Stimulated activated CD8-positive, alpha-beta memory T cell treated with anti-CD3 and anti-CD28 coated beads, Interleukin-12 subunit alpha, Interleukin-12 subunit beta, amount 100 ng/mL, for 4 hours (primary cell): ENCODE measurements at regions not wholly inside any gene's neighbourhood (a gene's known extent, or its start where the extent isn't known, plus 50 kb on each side); places are given as distances from the start of the nearest gene placed in this dataset.
"Not testable (repeated sequence)": the region's sequence is repeated elsewhere in the genome, so short reads cannot be mapped to it uniquely, and the experiment has no call there.

Experiments used
- DNase-seq: peaks from one replicate; pipeline ENCODE4 v3.0.0-alpha.2; 2020; ENCODE audit warnings: low read depth

DNA sequence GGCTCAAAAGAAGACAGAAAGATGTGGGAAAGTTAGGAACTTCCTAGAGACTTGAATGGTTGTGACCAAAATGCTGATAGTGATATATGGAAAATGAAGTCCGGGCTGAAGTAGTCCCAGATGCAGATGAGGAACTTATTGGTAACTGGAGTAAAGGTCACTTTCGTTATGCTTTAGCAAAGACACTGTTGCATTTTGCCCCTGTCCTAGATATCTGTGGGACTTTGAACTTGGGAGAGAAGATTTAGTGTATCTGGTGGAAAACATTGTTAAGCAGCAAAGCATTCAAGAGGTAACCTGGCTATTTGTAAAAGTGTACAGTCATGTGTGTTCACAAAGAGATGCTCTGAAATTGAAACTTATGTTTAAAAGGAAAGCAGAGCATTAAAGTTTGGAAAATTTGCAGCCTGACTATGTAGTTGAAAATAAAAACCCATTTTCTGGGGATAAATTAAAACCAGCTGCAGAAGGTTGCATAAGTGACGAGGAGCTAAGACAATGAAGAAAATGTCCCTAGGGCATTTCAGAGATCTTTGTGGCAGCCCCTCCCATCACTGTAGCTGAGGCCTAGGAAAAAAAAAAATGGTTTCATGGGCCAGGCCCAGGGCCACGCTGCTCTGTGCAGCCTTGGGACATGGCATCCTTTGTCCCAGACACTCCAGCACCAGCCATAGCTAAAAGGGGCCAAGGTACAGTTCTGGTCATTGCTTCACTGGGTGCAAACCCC lies 1692.2 kb downstream of the HACE1 start:
- DNase-seq: no peak

DNA sequence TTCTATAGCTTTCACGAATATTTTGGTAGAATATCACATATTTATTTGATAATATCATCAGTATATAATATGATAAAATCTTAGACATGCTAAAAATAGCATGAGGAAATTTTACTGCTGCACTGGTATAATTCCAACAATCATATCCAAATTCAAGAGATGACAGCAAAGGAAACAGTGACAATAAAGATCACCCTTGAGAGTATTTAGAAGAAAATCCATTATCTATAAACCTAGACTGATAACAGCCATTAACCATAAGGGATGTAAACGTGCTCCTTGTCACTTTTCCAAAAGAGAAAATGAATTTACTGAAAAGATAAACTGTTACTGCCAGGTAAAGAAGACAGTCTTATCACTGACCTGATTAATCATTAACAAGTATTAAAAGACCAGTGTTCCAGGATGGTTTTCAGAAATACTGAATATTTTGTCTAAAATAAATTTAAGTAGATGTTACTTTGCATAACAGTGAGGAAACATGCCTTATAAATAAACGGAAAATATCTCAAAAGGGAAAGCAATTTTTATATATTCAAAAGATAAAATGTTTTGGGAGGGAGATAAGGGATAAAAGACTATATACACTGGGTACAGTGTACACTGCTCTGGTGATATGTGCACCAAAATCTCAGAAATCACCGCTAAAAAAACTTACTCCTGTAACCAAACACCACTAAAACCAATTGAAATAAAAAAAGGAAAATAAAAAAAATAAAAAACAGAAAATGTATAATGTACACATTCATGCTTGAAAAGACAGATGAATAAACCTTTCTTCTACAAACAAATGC lies 1704.7 kb downstream of the HACE1 start:
- DNase-seq: no peak

DNA sequence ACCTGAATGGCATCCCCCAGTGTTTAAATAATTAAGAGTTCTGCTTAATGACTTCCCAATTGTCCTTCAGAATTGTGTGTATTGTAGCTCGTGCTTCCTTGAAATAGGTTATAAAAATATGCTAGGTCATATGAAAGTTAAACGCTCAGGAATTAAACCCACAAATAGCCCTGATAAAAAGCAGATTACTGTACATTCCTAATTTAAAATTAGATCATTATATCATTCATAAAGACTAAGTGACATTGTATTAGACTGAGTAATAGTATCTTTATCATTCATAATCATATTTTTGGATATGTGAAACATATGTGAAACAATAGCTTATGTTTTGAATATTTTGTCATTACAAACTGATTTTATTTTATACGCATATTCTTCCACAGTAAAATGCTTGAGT lies 1706.7 kb downstream of the HACE1 start:
- no peak for DNase-seq

DNA sequence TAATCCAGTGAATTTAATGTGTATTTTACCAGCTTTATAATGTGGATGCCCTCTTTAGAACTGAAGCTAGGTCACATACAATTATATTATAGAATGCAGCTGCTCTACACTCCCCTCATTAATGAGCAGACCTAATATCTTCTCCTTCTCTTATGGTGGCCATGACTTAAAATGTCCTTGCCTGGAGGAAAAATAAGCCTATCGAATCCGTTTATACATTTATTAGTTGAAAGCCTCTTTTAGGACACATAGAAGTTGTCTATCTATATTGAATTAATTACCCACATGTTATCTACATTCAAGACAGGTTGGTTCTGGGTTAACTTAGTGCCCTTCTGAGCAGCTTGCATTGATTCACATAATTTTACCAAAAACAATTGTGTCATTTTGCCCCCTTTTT lies 1716.8 kb downstream of the HACE1 start:
- no peak for DNase-seq

DNA sequence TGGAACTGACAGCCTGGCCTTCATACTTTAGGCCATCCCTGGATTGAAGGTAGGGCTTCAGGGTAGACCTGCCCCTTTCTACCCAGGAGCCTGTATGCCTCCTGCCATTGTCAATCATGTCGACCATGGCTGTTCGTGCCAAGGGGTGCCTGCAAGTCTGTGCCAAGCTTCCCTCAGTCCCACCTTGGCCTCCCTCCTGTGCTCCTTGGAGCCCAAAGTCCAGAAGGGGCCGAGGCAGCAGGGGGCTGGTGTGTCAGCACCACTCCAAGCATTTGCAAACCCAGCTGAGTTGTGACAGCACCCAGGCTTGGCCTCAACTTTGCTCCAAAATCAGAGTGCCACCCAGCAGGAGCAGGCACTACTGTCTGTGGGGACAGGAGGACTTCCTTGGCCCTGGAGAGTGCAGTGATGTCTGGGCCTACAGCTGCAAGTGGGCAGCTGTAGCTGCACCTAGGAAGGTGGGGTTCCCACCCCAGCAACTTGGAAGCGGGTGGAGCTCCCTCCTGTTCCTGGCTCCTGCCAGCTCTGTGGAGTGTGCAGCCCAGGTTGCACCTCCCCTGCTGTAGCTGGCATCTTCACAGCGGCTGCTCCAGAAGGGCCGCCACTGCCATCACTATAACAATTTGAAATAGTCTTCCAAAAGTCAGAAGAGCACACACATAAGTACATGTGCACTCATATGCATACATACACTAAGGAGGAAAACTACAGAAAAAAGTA lies 1719.3 kb downstream of the HACE1 start:
- DNase-seq: no peak

DNA sequence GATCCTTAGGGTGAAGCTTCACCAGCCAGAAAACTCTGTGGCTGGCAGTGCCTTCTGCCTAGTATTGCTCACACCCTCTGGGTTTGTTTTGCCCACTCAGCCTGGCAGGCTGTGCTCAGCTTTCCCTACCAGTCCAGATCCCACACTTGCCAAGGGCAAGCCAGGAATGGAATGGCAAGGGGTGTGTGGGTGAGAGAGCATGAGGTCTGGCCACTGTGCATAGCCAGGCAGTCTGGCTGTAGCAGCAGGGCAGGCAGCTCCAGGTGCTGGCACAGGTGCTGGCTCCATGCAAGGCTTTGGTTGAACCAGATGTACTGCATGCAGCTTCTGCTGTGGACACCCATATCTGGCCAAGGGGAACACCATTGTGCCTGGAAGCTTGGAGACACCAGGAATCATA lies 1720.3 kb downstream of the HACE1 start:
- no peak for DNase-seq

DNA sequence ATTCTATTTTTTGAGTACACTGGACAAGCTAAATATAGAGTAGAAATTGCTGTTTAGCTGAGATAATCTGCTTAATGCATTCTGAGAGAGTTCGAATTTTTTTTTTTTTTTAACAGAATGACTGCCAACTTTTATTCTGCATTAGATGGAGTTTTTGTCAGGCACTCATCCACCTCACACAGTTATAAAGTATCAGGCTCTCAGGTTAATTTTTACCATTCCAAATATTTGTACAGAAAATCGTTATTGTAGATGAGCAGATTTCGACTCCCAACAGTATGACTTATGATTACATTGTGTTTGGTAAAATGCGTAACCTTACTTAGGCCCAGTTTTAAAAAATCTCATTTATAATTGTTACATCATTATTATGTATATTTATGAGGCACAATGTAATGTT lies 1731.0 kb downstream of the GRIK2 start:
- no peak for DNase-seq

DNA sequence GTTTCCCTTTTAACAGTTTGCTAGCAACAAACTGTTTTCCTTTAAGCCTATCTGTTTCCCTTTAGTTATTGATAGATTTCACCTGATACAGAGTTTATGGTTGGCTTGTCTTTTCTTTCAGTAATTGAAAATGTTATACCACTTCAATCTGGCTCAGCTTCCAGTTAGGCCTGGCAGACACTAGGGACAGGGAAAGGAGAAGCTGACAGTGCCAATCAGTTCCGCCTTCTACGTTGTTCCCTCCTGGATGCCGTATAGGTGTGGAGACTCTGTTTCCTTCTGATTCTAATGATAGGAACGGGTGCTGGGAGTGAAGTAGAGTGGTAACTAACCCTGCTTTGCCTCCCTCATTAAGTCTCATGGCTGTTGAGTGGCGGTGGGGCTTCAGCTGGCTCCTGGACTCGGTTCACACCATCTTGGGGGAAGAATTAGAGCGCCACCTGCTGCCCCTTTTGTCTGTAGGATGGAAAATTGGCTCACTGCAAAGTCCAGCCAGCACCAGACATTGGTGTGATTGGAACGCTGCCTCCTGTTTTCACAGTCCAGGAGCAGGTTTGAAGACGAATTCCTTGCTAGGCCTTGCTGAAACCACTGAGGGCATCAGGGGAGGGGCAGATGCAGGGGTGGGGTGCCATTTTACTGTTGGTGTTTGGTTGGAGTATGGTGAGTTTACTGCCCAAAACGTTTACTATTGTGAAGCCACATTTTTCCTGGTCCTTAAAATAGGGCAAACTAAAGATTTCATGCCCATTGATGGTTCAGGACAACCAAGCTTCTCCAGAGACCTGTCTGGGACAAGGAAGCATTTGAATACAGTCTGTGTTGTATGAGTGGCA lies 1729.5 kb downstream of the GRIK2 start:
- DNase-seq: no peak

DNA sequence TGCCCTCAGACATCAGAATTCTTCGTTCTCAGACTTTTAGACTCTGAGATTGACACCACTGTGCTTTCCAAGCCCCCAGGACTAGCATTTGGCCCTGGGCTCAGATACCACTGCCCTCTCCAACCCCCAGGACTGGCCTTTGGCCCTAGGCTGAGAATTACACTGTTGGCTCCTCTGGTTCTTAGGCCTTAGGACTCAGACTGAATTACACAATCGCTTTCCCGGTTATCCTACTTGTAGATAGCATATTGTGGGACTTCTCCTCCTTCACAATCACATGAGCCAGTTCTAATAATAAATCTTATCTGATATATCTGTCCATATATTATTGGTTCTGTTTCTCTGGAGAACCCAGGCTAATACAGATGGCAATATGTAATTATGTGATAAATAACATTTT lies 1725.5 kb downstream of the GRIK2 start:
- DNase-seq: no peak

DNA sequence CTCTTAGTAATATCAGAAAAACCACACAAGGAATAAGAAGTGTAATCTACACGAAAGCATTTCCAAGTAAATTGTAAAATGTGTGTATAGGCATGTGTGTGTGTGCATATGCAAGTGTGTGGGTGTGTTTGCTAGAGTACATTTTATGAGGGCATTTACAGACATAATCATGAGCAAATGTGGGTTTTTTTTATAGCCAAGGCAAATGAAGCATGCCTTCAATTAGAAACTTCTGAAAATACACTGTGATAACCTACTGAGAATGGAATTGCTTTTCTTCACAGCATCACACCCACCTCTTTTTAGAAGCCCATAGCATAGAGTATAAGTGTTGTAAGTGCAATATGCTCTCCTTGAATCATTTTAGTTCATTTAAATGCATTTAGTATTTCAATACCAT lies 1721.1 kb downstream of the GRIK2 start:
- no peak for DNase-seq

DNA sequence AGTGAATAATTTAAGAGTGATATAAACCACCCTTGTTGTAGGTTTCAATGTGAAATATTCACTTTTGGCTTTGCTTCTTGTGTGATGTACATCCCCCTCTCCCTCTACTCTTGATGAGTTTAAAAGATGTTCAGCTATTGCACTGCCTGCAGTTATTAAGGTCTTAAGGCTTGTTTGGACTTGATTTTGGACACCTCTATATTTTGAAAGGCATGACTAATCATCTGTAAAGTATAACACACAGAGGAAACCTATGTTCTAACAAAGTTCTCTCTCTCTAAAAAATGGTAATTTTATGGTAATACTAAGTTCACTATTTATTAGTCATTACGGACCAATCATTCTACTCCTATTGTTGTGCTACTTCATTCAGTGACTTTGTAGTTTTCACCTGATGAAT lies 1719.9 kb downstream of the GRIK2 start:
- DNase-seq: no peak

DNA sequence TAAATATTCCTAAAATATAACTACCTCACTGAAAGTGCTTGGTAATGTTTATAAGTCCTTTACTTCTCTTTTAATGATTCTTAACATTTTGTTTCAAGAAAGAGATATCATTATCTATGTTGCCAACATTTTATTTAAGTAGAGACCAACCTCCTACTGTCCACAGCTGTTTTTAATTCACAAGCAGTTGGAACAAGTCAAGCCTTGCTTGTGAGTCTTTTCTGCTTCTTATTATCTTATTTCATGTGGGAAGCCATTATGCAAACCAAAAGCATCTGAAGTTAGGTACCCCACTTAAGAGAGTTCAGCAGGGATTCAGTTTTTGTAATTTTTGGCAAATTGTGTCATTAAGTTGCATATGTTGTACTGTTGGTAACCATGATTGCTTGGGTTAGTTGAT lies 1714.5 kb downstream of the GRIK2 start:
- no peak for DNase-seq

DNA sequence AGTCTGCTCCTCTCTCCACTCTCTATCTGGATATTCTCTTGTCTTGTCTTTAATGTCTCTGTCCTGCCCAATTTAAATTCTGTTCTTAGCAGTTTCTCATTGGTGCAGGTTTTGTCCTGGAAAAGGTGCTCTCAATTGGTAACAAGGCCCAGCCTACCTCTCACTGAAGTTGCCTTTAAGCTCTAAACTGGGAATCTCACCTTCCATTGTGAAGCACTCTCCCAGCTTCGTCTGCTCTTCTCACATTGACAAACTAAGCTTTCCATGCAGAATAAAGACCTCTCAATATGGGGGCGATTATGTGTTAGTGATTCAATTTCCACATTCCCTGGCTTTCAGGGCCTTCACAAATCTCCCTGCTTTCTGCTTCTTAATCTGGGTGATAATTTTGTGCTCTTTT lies 1712.2 kb downstream of the GRIK2 start:
- DNase-seq: no peak

DNA sequence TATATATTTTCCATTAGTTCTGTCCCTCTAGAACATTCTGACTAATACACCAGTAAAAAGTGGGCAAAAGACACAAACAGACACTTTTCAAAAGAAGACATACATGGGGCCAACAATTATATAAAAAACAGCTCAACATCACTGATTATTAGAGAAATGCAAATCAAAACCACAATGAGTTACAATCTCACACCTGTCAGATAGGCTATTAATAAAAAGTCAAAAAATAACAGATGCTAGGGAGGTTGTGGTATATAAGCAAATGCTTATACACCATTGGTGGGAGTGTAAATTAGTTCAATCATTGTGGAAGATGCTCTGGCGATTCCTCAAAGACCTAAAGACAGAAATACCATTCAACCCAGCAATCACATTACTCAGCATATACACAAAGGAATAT lies 1707.8 kb downstream of the GRIK2 start:
- DNase-seq: no peak

DNA sequence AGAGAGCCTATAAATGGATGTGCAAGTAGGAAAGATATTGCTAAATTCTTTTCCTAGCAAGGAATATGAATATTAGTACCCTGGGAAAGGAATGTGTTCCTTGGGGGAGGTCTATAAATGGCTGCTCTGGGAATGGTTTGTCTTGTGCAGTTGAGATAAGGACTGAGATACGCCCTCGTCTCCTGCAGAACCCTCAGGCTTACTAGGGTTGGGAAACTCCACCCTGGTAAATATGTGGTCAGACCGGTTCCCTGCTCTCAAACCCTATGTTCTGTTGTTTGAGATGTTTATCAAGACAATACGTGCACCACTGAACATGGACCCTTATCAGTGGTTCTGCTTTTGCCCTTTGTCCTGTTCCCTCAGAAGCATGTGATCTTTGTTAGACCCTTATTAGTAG lies 1698.9 kb downstream of the GRIK2 start:
- not testable (repeated sequence) for DNase-seq

DNA sequence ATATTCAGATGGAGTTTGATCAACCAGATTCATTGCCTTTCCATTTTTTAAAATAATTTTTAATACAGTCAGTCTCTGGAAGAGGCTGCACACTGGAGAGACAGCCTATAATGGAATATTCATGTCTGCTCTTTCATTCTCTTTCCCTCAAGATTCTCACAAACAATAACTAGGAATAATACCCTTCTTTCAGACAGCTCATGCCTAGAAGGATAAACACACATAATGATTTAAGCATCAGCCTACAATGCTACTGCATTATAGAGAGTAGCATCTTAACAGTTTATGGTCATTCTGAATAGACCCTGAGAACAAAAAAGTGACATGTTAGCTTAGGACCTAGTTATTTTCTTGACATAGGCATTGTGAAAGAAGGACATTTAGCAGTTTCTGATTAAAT lies 1692.3 kb downstream of the GRIK2 start:
- DNase-seq: no peak

DNA sequence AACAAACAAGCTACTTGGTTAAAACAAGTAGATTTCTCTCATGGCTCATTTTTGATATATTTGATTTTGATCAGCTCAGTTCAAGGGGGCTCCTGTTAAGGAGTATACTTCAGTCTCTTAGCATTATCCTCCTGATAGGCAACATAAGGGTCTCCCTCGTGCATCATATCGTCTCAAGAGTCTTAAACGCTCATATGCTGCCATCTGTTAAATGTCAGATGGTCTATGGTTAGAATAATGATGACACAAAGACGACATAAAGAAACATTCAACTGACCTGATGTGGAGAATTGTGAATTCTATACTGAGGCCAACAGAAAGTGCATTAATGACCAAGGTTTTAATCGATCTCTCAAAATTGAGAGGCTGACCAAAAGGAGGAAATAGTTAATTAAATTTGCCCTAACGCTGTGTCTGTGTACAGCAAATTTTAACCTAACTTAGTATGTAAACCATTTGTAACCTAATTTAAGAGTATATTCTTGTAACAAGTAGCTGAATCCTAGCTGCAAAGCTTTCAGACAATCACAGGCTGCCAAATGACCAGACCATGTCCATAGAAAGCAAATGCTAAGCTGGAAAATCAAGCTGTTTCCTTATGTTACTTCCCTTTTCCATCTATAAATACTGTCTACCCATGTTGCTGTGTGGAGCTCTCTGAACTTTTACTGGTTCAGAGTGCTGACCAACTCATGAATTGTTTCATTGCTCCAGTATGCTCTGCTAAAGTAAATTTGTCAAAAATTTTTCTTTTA lies 1688.5 kb downstream of the GRIK2 start:
- DNase-seq: no peak

DNA sequence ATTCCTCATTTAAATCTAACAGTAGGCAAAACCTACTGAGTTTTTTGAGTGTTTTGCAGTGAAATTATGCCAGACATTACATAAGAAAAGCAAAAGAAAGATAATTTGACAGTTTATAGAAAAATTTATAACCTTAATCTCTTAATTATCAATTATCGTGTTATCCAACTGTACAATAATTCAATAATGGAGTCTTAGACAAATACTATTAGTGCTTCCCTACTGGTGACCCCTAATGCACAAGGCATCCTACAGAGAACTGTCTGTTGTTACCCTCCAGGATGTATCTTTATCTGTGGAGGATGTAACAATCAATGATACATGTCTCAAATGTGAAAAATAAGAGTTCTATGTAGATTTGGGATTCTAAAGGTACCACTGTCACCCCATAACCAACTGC lies 1687.6 kb downstream of the GRIK2 start:
- DNase-seq: no peak

DNA sequence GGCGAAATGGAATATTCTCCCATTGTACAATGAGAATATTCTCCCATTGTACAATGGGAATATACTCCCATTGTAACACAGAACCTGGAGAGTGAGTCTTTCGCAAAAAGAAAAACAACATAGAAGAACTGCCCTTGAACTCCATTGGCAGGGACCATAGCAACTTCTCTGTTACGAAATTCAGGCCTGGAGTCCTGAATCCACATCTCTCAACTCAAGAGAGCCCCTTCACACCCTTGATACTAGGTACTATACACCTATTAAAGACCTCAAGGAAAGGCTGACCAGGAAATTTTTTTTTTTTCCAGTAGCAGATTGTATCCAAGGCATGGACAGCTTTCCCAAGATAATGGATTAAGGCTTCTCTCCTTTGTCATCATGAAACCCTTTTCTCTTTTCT lies 1687.0 kb downstream of the GRIK2 start:
- no peak for DNase-seq

DNA sequence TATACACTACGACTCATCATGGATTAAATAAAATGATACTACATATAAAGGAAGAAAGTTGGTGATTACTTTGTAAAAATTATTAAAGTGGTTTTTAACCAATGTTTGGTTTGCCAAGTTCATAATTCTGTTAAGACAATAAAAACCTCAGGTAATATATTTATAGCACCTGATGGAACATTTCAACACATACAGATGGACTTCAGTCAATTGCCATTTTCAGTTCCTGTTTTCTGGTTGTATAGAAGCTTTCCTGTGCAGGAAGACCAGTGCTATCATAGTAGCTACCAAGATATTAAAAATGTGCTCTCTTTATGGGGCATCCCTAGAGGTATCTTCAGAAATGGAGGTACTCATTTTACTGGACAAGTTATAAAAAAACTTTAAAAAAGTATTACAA lies 1686.4 kb downstream of the GRIK2 start:
- no peak for DNase-seq

DNA sequence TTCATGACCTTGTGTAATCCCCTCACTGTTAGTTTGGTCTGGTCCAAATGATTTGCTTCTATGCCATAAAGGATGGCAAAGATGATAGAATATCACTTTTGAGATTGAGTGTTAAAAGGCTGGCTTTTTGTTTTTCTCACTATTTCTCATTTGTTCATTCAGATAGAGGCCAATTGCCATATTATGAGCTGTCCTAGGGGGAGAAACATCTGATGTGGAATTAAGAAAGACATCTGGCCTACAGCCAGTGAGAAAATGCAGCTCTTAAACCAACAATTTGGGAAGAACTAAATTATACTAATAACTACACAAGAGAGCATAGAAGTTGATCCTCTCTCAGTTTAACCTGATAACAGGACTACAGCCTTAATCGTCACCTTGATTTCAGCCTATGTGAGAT lies 1668.6 kb downstream of the GRIK2 start:
- DNase-seq: no peak

DNA sequence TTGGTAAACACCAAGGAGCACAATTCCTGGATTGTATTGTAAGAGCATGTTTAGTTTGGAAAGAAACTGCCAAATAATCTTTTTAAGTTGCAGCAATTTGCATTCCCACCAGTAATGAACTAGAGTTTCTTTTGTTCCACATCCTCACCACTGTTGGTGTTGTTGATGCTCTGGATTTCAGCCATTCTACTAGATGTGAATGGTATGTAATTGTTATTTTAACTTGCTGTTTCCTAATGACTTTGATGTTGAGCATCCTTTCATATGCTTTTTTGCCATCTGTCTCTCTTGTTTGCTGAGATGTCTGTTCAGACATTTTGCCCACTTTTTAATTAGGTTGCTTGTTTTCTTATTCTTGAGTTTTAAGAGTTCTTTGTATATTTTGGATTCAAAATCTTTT lies 1654.1 kb downstream of the GRIK2 start:
- no peak for DNase-seq
